ENCODE measurements at regions not wholly inside any gene's neighbourhood (a gene's known extent, or its start where the extent isn't known, plus 50 kb on each side); places are given as distances from the start of the nearest gene placed in this dataset.

DNA sequence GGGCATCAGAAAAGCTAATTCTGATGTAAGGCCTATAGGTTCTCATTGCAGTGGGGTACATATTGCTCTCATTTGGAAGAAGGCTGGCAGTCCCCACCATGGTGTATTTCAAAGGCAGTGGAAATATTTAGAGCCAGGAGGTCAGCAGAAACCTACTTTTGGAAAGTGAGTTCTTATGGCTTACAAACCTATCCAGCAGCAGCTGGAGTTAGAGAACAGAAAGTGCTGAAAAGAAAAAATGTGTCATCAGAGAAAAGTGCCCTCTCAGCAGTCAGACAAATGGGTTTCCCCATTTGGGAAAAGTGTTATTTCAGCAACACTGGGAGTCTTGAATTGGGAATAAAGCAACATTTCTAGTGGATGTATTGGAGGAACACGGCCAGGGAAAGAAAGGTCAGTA lies 105.7 kb upstream of the IGFBP3 start:
- Mint-ChIP-seq H3K4me3 (no peak overlapping the region), H3K27ac (no peak overlapping the region), H3K36me3 (ENCODE audit: low read depth) (no peaks in the 10 kb centered on the region), H3K27me3 (no peaks in the 10 kb centered on the region), H3K9me3 (peaks cover 2% of the 10 kb centered on the region), H3K4me1 (ENCODE audit: low read depth) (no peaks in the 10 kb centered on the region)
- intact Hi-C loops (cut with DNase I, micrococcal nuclease): no loop called here
- H3K27ac ChIP-seq (ENCODE audit: low read depth in 1 of 2, low read length in 2 of 2): no peak overlapping the region
- no peaks in the 10 kb centered on the region for H3K27me3 ChIP-seq (ENCODE audit: control insufficient read depth in 1 of 2, insufficient read depth in 2 of 2, low read length in 2 of 2)
- H3K4me1 ChIP-seq (ENCODE audit: insufficient read depth, low read length): no peaks in the 10 kb centered on the region
- ATAC-seq (ENCODE audit: poor library complexity) (no peak), DNase-seq (no peak)
- TF ChIP-seq, protein P1, sequence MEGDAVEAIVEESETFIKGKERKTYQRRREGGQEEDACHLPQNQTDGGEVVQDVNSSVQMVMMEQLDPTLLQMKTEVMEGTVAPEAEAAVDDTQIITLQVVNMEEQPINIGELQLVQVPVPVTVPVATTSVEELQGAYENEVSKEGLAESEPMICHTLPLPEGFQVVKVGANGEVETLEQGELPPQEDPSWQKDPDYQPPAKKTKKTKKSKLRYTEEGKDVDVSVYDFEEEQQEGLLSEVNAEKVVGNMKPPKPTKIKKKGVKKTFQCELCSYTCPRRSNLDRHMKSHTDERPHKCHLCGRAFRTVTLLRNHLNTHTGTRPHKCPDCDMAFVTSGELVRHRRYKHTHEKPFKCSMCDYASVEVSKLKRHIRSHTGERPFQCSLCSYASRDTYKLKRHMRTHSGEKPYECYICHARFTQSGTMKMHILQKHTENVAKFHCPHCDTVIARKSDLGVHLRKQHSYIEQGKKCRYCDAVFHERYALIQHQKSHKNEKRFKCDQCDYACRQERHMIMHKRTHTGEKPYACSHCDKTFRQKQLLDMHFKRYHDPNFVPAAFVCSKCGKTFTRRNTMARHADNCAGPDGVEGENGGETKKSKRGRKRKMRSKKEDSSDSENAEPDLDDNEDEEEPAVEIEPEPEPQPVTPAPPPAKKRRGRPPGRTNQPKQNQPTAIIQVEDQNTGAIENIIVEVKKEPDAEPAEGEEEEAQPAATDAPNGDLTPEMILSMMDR (IDR thresholded peaks at IDR 0.05): no peak
- no peaks in the 10 kb centered on the region for H3K9me3 ChIP-seq (ENCODE audit: control insufficient read depth in 1 of 2, insufficient read depth in 1 of 2, low read length in 2 of 2)
- H3K36me3 ChIP-seq (ENCODE audit: insufficient read depth, low read length): no peaks in the 10 kb centered on the region
- POLR2A ChIA-PET: no interaction called here
- no peak overlapping the region for H3K4me3 ChIP-seq (ENCODE audit: low read length)
- CTCF ChIA-PET: no interaction called here

DNA sequence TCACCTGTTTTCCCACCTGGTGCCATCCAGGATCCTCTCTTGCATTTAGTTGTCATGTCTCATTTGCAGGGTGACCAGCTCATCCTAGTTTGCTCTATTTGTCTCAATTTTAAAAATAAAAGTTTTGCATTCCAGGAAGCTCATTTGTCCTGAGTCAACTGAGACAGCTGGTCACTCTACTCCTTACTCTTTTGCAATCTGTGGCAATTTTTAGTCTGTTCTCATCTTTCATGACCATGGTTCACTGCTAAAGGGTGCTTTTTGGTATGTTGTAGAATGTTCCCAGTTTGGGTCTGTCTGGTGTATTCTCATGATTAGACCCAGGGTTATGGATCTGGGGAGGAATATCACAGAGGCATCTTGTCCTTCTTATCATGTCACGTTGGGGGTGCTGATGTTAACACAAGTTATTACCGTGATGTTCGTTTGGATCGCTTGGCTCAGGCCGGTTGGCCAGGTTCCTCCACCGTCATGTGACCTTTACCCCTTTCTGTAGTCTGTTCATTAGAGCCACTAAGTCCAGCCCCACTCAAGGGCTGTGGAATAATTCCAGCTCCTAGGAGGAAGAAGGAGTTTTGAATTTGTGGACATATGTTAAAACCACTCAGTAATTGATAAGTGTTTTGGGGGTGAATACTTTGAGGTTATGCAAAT lies 103.3 kb upstream of the IGFBP3 start:
- intact Hi-C loops (cut with DNase I, micrococcal nuclease): no loop called here
- TF ChIP-seq, protein P1 (IDR thresholded peaks at IDR 0.05): no peak
- no peak overlapping the region for H3K4me3 Mint-ChIP-seq
- ATAC-seq (ENCODE audit: poor library complexity): no peak
- Histone ChIP-seq H3K27me3 (ENCODE audit: control insufficient read depth in 1 of 2, insufficient read depth in 2 of 2, low read length in 2 of 2) (no peaks in the 10 kb centered on the region), H3K36me3 (ENCODE audit: insufficient read depth, low read length) (no peaks in the 10 kb centered on the region), H3K4me3 (ENCODE audit: low read length) (no peak overlapping the region), H3K9me3 (ENCODE audit: control insufficient read depth in 1 of 2, insufficient read depth in 1 of 2, low read length in 2 of 2) (no peaks in the 10 kb centered on the region), H3K4me1 (ENCODE audit: insufficient read depth, low read length) (no peaks in the 10 kb centered on the region), H3K27ac (ENCODE audit: low read depth in 1 of 2, low read length in 2 of 2) (no peak overlapping the region)
- ChIA-PET POLR2A (no interaction called here), CTCF (no interaction called here)
- no peak for DNase-seq
- H3K4me1 Mint-ChIP-seq (ENCODE audit: low read depth): no peaks in the 10 kb centered on the region
- no peak overlapping the region for H3K27ac Mint-ChIP-seq
- no peaks in the 10 kb centered on the region for H3K36me3 Mint-ChIP-seq (ENCODE audit: low read depth)
- H3K27me3 Mint-ChIP-seq: no peaks in the 10 kb centered on the region
- peaks cover 2% of the 10 kb centered on the region for H3K9me3 Mint-ChIP-seq

DNA sequence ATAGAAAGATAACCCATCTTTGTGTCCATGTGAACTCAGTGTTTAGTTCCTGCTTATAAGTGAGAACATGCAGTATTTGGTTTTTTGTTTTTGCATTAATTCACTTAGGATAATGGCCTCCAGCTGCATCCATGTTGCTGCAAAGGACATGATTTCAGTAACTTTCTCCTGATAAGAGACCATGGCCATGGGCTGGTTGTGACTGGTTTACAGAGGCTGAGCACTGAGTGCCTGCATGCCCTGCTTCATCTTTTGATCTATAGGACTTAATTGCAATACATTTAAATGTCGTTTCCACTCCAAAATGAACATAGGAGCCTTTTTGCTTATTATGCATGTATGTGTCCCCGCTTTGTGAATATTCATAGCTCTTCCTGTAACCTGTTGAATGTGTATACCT lies 101.3 kb upstream of the IGFBP3 start:
- Histone ChIP-seq H3K4me1 (ENCODE audit: insufficient read depth, low read length) (no peaks in the 10 kb centered on the region), H3K27me3 (ENCODE audit: control insufficient read depth in 1 of 2, insufficient read depth in 2 of 2, low read length in 2 of 2) (no peaks in the 10 kb centered on the region), H3K27ac (ENCODE audit: low read depth in 1 of 2, low read length in 2 of 2) (no peak overlapping the region), H3K4me3 (ENCODE audit: low read length) (no peak overlapping the region), H3K9me3 (ENCODE audit: control insufficient read depth in 1 of 2, insufficient read depth in 1 of 2, low read length in 2 of 2) (no peaks in the 10 kb centered on the region), H3K36me3 (ENCODE audit: insufficient read depth, low read length) (no peaks in the 10 kb centered on the region)
- H3K9me3 Mint-ChIP-seq: peaks cover 7% of the 10 kb centered on the region
- ChIA-PET POLR2A (no interaction called here), CTCF (interaction anchor here (0.6 to 1.5 kb wide), 2 partner anchors 11 to 19 kb away, joined by 3 read pairs; no protein-coding TSS in a partner anchor)
- no peak for ATAC-seq (ENCODE audit: poor library complexity)
- H3K4me3 Mint-ChIP-seq: no peak overlapping the region
- intact Hi-C loops (cut with DNase I, micrococcal nuclease): no loop called here
- no peaks in the 10 kb centered on the region for H3K36me3 Mint-ChIP-seq (ENCODE audit: low read depth)
- no peak overlapping the region for H3K27ac Mint-ChIP-seq
- H3K4me1 Mint-ChIP-seq (ENCODE audit: low read depth): no peaks in the 10 kb centered on the region
- no peak for DNase-seq
- H3K27me3 Mint-ChIP-seq: no peaks in the 10 kb centered on the region
- TF ChIP-seq, protein P1 (IDR thresholded peaks at IDR 0.05): no peak

All from CD4-positive, alpha-beta T cell (primary cell).